Kidney epithelial cell (primary cell): ENCODE measurements at regions not wholly inside any gene's neighbourhood (a gene's known extent, or its start where the extent isn't known, plus 50 kb on each side); places are given as distances from the start of the nearest gene placed in this dataset.

Experiments
- DNase-seq: peaks from one replicate; pipeline ENCODE4 v3.0.0-alpha.2; 2010; ENCODE audit warnings: low read depth
- H3K27me3 ChIP-seq: 2 replicates; pipeline ENCODE4 v1.6.0; 2011; ENCODE audit warnings: low read length; ENCODE audit not compliant: control insufficient read depth, insufficient read depth
- H3K36me3 ChIP-seq: 2 replicates; pipeline ENCODE4 v1.5.1; 2011; ENCODE audit warnings: low read length; ENCODE audit not compliant: control insufficient read depth, insufficient read depth
- H3K4me3 ChIP-seq: 2 replicates; pipeline ENCODE4 v1.5.1; 2011; ENCODE audit warnings: low read depth, mild to moderate bottlenecking, control low read depth, low read length
- CTCF ChIP-seq: IDR thresholded peaks from 2 replicates; pipeline ENCODE4 v1.5.1; 2011; ENCODE audit warnings: mild to moderate bottlenecking, moderate library complexity, low read length, control low read depth, inconsistent platforms; ENCODE audit not compliant: insufficient read depth, poor library complexity, severe bottlenecking

- TF ChIP-seq CTCF: no peak
- DNase-seq: no peak
- Histone ChIP-seq H3K4me3 (no peak overlapping the region), H3K27me3 (no peaks in the 10 kb centered on the region), H3K36me3 (no peaks in the 10 kb centered on the region)
Observed at GRCh38 chr20:7806831-7807230, 133.4 kb downstream of the HAO1 start.

- DNase-seq: no peak
- Histone ChIP-seq H3K27me3 (no peaks in the 10 kb centered on the region), H3K36me3 (no peaks in the 10 kb centered on the region), H3K4me3 (no peak overlapping the region)
- TF ChIP-seq CTCF: no peak
Observed at GRCh38 chr20:7817286-7817685, 123.0 kb downstream of the HAO1 start.

- Histone ChIP-seq H3K36me3 (no peaks in the 10 kb centered on the region), H3K27me3 (no peaks in the 10 kb centered on the region), H3K4me3 (no peak overlapping the region)
- no peak for TF ChIP-seq CTCF
- no peak for DNase-seq
Observed at GRCh38 chr20:7818477-7818876, 121.8 kb downstream of the HAO1 start.

GRCh38 chr20:7820897-7821296, 119.4 kb downstream of the HAO1 start:
- Histone ChIP-seq H3K27me3 (no peaks in the 10 kb centered on the region), H3K36me3 (no peaks in the 10 kb centered on the region), H3K4me3 (no peak overlapping the region)
- TF ChIP-seq CTCF: no peak
- no peak for DNase-seq

- TF ChIP-seq CTCF: no peak
- H3K4me3 ChIP-seq: no peak overlapping the region
- H3K27me3 ChIP-seq: no peaks in the 10 kb centered on the region
- no peak for DNase-seq
- H3K36me3 ChIP-seq: no peaks in the 10 kb centered on the region
Observed at GRCh38 chr20:7822772-7823171, 117.5 kb downstream of the HAO1 start.

- no peak for DNase-seq
- Histone ChIP-seq H3K36me3 (no peaks in the 10 kb centered on the region), H3K27me3 (no peaks in the 10 kb centered on the region), H3K4me3 (no peak overlapping the region)
- no peak for TF ChIP-seq CTCF
Observed at GRCh38 chr20:7828437-7828836, 111.8 kb downstream of the HAO1 start.
